K562 (cell line): ENCODE measurements at regions not wholly inside any gene's neighbourhood (a gene's known extent, or its start where the extent isn't known, plus 50 kb on each side); places are given as distances from the start of the nearest gene placed in this dataset.

Source experiments
- BRCA1 ChIP-seq, 2 experiments: fragments of 450-650 bp in 1 of 2; sonication (generic) in 1 of 2; formaldehyde crosslinking in 1 of 2; IDR thresholded peaks; 2 replicates each; pipeline versions ENCODE4 v1.5.0 to v1.6.1; 2017 to 2020; ENCODE audit warnings: mild to moderate bottlenecking in 1 of 2, missing genetic modification reagents in 1 of 2
- CBFA2T3 ChIP-seq: fragments of 450-650 bp; IDR thresholded peaks from 2 replicates; pipeline ENCODE4 v1.6.1; 2017
- DPF2 ChIP-seq: fragments of 450-650 bp; IDR thresholded peaks from 2 replicates; pipeline ENCODE4 v1.6.1; 2016
- FOXJ2 ChIP-seq: fragments of 200-800 bp; sonication (Bioruptor generic); IDR thresholded peaks from 2 replicates; pipeline ENCODE4 v1.6.1; 2016; ENCODE audit warnings: missing genetic modification characterization, missing compliant biosample characterization
- FOXK2 ChIP-seq, 2 experiments: fragments of 450-650 bp; IDR thresholded peaks in 1 of 2; conservative IDR thresholded peaks in 1 of 2; 2 replicates each; pipeline ENCODE4 v1.6.1; 2016; ENCODE audit warnings: low read depth in 2 of 2, mild to moderate bottlenecking in 1 of 2
- HDAC2 ChIP-seq: fragments of 450-650 bp; IDR thresholded peaks from 2 replicates; pipeline ENCODE4 v1.6.1; 2016; ENCODE audit warnings: mild to moderate bottlenecking
- HLTF ChIP-seq: fragments of 450-650 bp; IDR thresholded peaks from 2 replicates; pipeline ENCODE4 v1.6.1; 2016
- JUND ChIP-seq, 2 experiments: IDR thresholded peaks; 2 replicates in 1 of 2; 3 replicates in 1 of 2; pipeline ENCODE4 v1.6.1; 2011; ENCODE audit warnings: borderline replicate concordance in 2 of 2, low read depth in 2 of 2, low read length in 2 of 2, improper control_type of control experiment in 1 of 2, missing biosample characterization in 1 of 2, missing genetic modification characterization in 1 of 2, missing genetic modification reagents in 1 of 2
- MGA ChIP-seq: fragments of 450-650 bp; IDR thresholded peaks from 2 replicates; pipeline ENCODE4 v1.6.1; 2016; ENCODE audit warnings: mild to moderate bottlenecking, moderate library complexity
- MLLT1 ChIP-seq, 2 experiments: fragments of 450-650 bp; IDR thresholded peaks; 2 replicates each; pipeline ENCODE4 v1.6.1; 2016
- NR2C2 ChIP-seq, 2 experiments: fragments of 200-800 bp in 1 of 2; sonication (Bioruptor generic) in 1 of 2; sonication (generic) in 1 of 2; formaldehyde crosslinking in 1 of 2; IDR thresholded peaks; 2 replicates each; pipeline versions ENCODE4 v1.6.1 to v1.8.0; 2016 to 2022; ENCODE audit warnings: mild to moderate bottlenecking in 1 of 2, missing compliant biosample characterization in 1 of 2, missing genetic modification characterization in 1 of 2, missing genetic modification reagents in 1 of 2
- RNF2 ChIP-seq: sonication (generic); IDR thresholded peaks from 2 replicates; pipeline ENCODE4 v1.6.1; 2016
- TBP ChIP-seq: optimal IDR thresholded peaks from 2 replicates; pipeline ENCODE3; 2011; ENCODE audit warnings: low read depth, low read length, improper control_type of control experiment
- ZBTB2 ChIP-seq: fragments of 450-650 bp; IDR thresholded peaks from 2 replicates; pipeline ENCODE4 v1.6.1; 2016; ENCODE audit warnings: antibody characterized with exemption
- ZNF140 ChIP-seq: fragments of 250-450 bp; sonication (Bioruptor Pico); IDR thresholded peaks from 2 replicates; pipeline ENCODE4 v1.8.0; 2021; ENCODE audit warnings: moderate library complexity, mild to moderate bottlenecking, inconsistent platforms

- peak; percentile 98 for TF ChIP-seq DPF2
- TF ChIP-seq CBFA2T3 = peak; percentile 62
- TF ChIP-seq RNF2 = peak; percentile 43; the same call in 1 of the 2 replicates
- no peak for TF ChIP-seq ZNF140
- peak; percentile 89 to 93 for TF ChIP-seq FOXK2 (conservative IDR thresholded peaks at IDR 0.05 in 1 of 2, IDR thresholded peaks at IDR 0.05 in 1 of 2; ENCODE audit: low read depth in 2 of 2)
- no peak for TF ChIP-seq NR2C2 (CRISPR knock-in tag; IDR thresholded peaks at IDR 0.05)
- TF ChIP-seq NR2C2 (tag; IDR thresholded peaks at IDR 0.05) = no peak
- 0 out of 2 replicates have a peak, but pooled peaks have one; percentile 35 for TF ChIP-seq HLTF
- TF ChIP-seq FOXJ2 (tag) = 0 out of 2 replicates have a peak, but pooled peaks have one; percentile 53
- TF ChIP-seq BRCA1 (IDR thresholded peaks at IDR 0.05) = no peak
- TF ChIP-seq BRCA1 (CRISPR knock-in tag; IDR thresholded peaks at IDR 0.05) = no peak
- peak; percentile 82 for TF ChIP-seq ZBTB2
- TF ChIP-seq JUND (IDR thresholded peaks at IDR 0.05; ENCODE audit: borderline replicate concordance, low read depth, low read length) = peak; percentile 93
- TF ChIP-seq JUND (tag; IDR thresholded peaks at IDR 0.05; ENCODE audit: borderline replicate concordance, low read depth, low read length) = peak; percentile 94; the same call in 2 of the 3 replicates
- peak; percentile 82 for TF ChIP-seq HDAC2
- peak; percentile 29 for TF ChIP-seq TBP
- TF ChIP-seq MLLT1 (IDR thresholded peaks at IDR 0.05) = peak; percentile 74 to 76; a peak in 3 of 4 replicates
- peak; percentile 39; the same call in 1 of the 2 replicates for TF ChIP-seq MGA
Observed at GRCh38 chr4:15153662-15154061, 151.4 kb downstream of the CPEB2 start (continued).
